Transverse colon (tissue), 3 donors: ENCODE measurements at regions not wholly inside any gene's neighbourhood (a gene's known extent, or its start where the extent isn't known, plus 50 kb on each side); places are given as distances from the start of the nearest gene placed in this dataset.

Experiments
- EP300 ChIP-seq: sonication (generic); formaldehyde crosslinking; IDR thresholded peaks from one replicate; pipeline ENCODE4 v1.6.1; 2017; ENCODE audit warnings: antibody characterized with exemption, low read depth
- POLR2A ChIP-seq: fragments of 450-650 bp; IDR thresholded peaks from one replicate; pipeline ENCODE4 v1.6.1; 2016; ENCODE audit warnings: antibody characterized with exemption, mild to moderate bottlenecking, moderate library complexity
- TF ChIP-seq, protein P1 (sequence below), 5 experiments: fragments of 200-600 bp in 3 of 5; fragments of 450-650 bp in 2 of 5; sonication (generic) in 3 of 5; IDR thresholded peaks; 1 replicate in 2 of 5; 2 replicates in 3 of 5; pipeline ENCODE4 v1.5.1; 2016 to 2017; ENCODE audit warnings: antibody characterized with exemption in 5 of 5, inconsistent platforms in 3 of 5, mild to moderate bottlenecking in 2 of 5, moderate library complexity in 1 of 5

GRCh38 chr5:84546686-84547085 is 162.0 kb upstream of the EDIL3 start:
- TF ChIP-seq, protein P1, sequence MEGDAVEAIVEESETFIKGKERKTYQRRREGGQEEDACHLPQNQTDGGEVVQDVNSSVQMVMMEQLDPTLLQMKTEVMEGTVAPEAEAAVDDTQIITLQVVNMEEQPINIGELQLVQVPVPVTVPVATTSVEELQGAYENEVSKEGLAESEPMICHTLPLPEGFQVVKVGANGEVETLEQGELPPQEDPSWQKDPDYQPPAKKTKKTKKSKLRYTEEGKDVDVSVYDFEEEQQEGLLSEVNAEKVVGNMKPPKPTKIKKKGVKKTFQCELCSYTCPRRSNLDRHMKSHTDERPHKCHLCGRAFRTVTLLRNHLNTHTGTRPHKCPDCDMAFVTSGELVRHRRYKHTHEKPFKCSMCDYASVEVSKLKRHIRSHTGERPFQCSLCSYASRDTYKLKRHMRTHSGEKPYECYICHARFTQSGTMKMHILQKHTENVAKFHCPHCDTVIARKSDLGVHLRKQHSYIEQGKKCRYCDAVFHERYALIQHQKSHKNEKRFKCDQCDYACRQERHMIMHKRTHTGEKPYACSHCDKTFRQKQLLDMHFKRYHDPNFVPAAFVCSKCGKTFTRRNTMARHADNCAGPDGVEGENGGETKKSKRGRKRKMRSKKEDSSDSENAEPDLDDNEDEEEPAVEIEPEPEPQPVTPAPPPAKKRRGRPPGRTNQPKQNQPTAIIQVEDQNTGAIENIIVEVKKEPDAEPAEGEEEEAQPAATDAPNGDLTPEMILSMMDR (IDR thresholded peaks at IDR 0.05) = no peak
- TF ChIP-seq EP300 = no peak
- no peak for TF ChIP-seq POLR2A
